B cell (primary cell): ENCODE measurements at regions not wholly inside any gene's neighbourhood (a gene's known extent, or its start where the extent isn't known, plus 50 kb on each side); places are given as distances from the start of the nearest gene placed in this dataset.

Source experiments
- CTCF ChIP-seq: fragments of 200-600 bp; IDR thresholded peaks from one replicate; pipeline ENCODE4 v1.8.0; 2022; ENCODE audit warnings: antibody characterized with exemption, mild to moderate bottlenecking
- EZH2 ChIP-seq: IDR thresholded peaks from 2 replicates; pipeline ENCODE4 v1.6.1; 2012; ENCODE audit warnings: borderline replicate concordance, low read depth, mild to moderate bottlenecking, moderate library complexity, low read length; ENCODE audit not compliant: insufficient read depth, poor library complexity, severe bottlenecking

- TF ChIP-seq CTCF: no peak
- TF ChIP-seq EZH2: no peak
These were observed 68.6 kb upstream of the RALGAPA2 start for GRCh38 chr20:20781029-20781428.
